NB4 (cell line): ENCODE measurements at regions not wholly inside any gene's neighbourhood (a gene's known extent, or its start where the extent isn't known, plus 50 kb on each side); places are given as distances from the start of the nearest gene placed in this dataset.

ENCODE experiments used
- CTCF ChIP-seq: IDR thresholded peaks from one replicate; pipeline ENCODE4 v1.5.1; 2012; ENCODE audit warnings: low read depth, low read length
- MYC ChIP-seq: IDR thresholded peaks from 2 replicates; pipeline ENCODE4 v1.6.1; 2011; ENCODE audit warnings: low read depth, low read length
- POLR2A ChIP-seq: IDR thresholded peaks from 2 replicates; pipeline ENCODE4 v1.6.1; 2011; ENCODE audit warnings: mild to moderate bottlenecking; ENCODE audit not compliant: insufficient read length; ENCODE audit errors: extremely low read depth
- TF ChIP-seq, protein P1 (sequence below): IDR thresholded peaks from 2 replicates; pipeline ENCODE4 v1.6.1; 2011; ENCODE audit warnings: low read depth, low read length

DNA sequence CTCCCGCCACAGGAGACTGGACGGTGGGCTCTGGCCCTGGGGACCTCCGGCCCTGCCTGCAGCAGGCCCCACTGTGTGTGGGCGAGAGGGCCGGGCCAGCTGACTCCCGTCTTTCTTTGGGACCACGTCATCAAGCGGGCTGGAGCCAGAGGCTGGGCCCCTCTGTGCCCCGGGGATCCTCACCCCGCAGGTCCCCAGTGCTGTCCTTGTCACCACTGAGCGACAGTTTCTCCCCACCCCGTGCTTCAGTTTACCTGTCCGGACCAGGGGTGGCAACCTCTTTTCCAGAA is 181.9 kb upstream of the ZNF469 start:
- TF ChIP-seq CTCF (no peak), POLR2A (no peak), MYC (no peak)
- TF ChIP-seq, protein P1, sequence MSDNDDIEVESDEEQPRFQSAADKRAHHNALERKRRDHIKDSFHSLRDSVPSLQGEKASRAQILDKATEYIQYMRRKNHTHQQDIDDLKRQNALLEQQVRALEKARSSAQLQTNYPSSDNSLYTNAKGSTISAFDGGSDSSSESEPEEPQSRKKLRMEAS: no peak
